IgD-negative memory B cell (primary cell): ENCODE measurements at regions not wholly inside any gene's neighbourhood (a gene's known extent, or its start where the extent isn't known, plus 50 kb on each side); places are given as distances from the start of the nearest gene placed in this dataset.

Experiments
- H3K27ac Mint-ChIP-seq, 3 donors: one replicate each; pipeline ENCODE4 v1.8.0; 2020 to 2022; ENCODE audit warnings: mild to moderate bottlenecking in 3 of 3, mixed read lengths in 3 of 3, moderate library complexity in 1 of 3
- H3K27me3 Mint-ChIP-seq: one replicate; pipeline ENCODE4 v1.8.0; 2021; ENCODE audit warnings: mixed read lengths
- H3K36me3 Mint-ChIP-seq: one replicate; pipeline ENCODE4 v1.8.0; 2020; ENCODE audit warnings: mild to moderate bottlenecking, mixed read lengths
- H3K4me1 Mint-ChIP-seq, 3 donors: one replicate each; pipeline ENCODE4 v1.8.0; 2020 to 2022; ENCODE audit warnings: mixed read lengths in 3 of 3, mild to moderate bottlenecking in 1 of 3
- H3K4me3 Mint-ChIP-seq, 4 donors: one replicate each; pipeline ENCODE4 v1.8.0; 2020 to 2022; ENCODE audit warnings: mild to moderate bottlenecking in 4 of 4, mixed read lengths in 4 of 4, moderate library complexity in 3 of 4
- H3K9me3 Mint-ChIP-seq, 3 donors: one replicate each; pipeline ENCODE4 v1.8.0; 2020 to 2021; ENCODE audit warnings: mixed read lengths in 3 of 3, mild to moderate bottlenecking in 1 of 3

- peaks cover 0 to 2% (median 0%) of the 10 kb centered on the region in 3 donors for H3K4me1 Mint-ChIP-seq
- H3K4me3 Mint-ChIP-seq: no peak overlapping the region
- peaks cover 1 to 7% (median 5%) of the 10 kb centered on the region in 3 donors for H3K9me3 Mint-ChIP-seq
- H3K27me3 Mint-ChIP-seq: no peaks in the 10 kb centered on the region
- no peak overlapping the region for H3K27ac Mint-ChIP-seq
- no peaks in the 10 kb centered on the region for H3K36me3 Mint-ChIP-seq
These were observed 600.8 kb upstream of the ARRDC3 start for GRCh38 chr5:91983869-91984268.

GRCh38 chr5:91978221-91978882, 595.2 kb upstream of the ARRDC3 start:
- H3K9me3 Mint-ChIP-seq: peaks cover 3 to 5% (median 5%) of the 10 kb centered on the region in 3 donors
- no peaks in the 10 kb centered on the region for H3K36me3 Mint-ChIP-seq
- H3K27me3 Mint-ChIP-seq: no peaks in the 10 kb centered on the region
- H3K27ac Mint-ChIP-seq: no peak overlapping the region
- H3K4me1 Mint-ChIP-seq: peaks cover 0 to 2% (median 0%) of the 10 kb centered on the region in 3 donors
- H3K4me3 Mint-ChIP-seq: no peak overlapping the region

DNA sequence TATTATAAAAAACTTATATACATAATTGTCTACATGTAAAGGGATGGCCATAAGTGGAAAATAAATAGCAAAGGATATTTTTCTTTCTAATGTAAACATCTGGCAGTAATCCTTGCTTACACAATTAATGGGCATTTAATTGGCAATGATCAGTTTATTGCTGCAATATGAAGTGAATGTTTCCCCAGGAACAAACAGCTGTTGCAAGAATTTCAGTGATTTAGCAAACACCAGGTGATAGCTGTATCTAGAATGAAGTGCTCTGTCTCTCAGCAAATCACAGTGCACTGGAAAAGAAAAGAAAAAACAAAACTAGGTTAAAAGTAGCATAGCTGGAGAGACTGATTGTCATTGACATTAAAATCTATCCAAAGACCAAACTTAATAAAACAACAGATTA, 594.5 kb upstream of the ARRDC3 start:
- Mint-ChIP-seq H3K27ac (no peak overlapping the region), H3K4me1 (peaks cover 0 to 2% (median 0%) of the 10 kb centered on the region in 3 donors), H3K9me3 (peaks cover 3 to 5% (median 5%) of the 10 kb centered on the region in 3 donors)

GRCh38 chr5:91976451-91976850, 593.3 kb upstream of the ARRDC3 start:
- Mint-ChIP-seq H3K9me3 (peaks cover 1 to 5% (median 2%) of the 10 kb centered on the region in 3 donors), H3K4me1 (peaks cover 0 to 2% (median 0%) of the 10 kb centered on the region in 3 donors), H3K27ac (no peak overlapping the region), H3K36me3 (no peaks in the 10 kb centered on the region), H3K27me3 (no peaks in the 10 kb centered on the region), H3K4me3 (no peak overlapping the region)

More for the DNA sequence above, 594.5 kb upstream of the ARRDC3 start:
- Mint-ChIP-seq H3K36me3 (no peaks in the 10 kb centered on the region), H3K4me3 (no peak overlapping the region), H3K27me3 (no peaks in the 10 kb centered on the region)

- no peak overlapping the region for H3K4me3 Mint-ChIP-seq
These were observed 580.0 kb upstream of the ARRDC3 start for GRCh38 chr5:91963166-91963565.

DNA sequence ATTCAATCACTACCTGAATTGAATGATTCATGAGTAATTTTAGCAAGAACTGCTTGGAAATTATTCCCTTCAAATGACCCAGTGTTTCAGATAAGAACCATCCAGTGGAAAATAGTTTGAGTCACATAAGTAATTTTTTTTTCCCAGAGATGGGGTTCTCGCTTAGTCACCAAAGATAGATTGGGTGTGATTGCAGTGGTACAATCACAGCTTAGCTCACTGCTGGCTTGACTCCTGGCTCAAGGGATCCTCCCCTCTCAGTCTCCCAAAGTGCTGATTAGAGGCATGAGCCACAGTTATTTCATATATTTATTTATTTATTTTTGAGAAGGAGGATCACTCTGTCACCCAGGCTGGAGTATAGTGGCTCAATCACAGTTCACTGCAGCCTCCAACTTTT, 574.5 kb upstream of the ARRDC3 start:
- Mint-ChIP-seq H3K27me3 (no peaks in the 10 kb centered on the region), H3K4me3 (no peak overlapping the region), H3K9me3 (peaks cover 0 to 6% (median 3%) of the 10 kb centered on the region in 3 donors), H3K36me3 (no peaks in the 10 kb centered on the region), H3K4me1 (no peaks in the 10 kb centered on the region), H3K27ac (no peak overlapping the region)

More at GRCh38 chr5:91963166-91963565, 580.0 kb upstream of the ARRDC3 start:
- no peaks in the 10 kb centered on the region for H3K4me1 Mint-ChIP-seq
- H3K9me3 Mint-ChIP-seq: peaks cover 2 to 13% (median 4%) of the 10 kb centered on the region in 3 donors
- no peaks in the 10 kb centered on the region for H3K27me3 Mint-ChIP-seq
- H3K27ac Mint-ChIP-seq: no peak overlapping the region
- no peaks in the 10 kb centered on the region for H3K36me3 Mint-ChIP-seq

DNA sequence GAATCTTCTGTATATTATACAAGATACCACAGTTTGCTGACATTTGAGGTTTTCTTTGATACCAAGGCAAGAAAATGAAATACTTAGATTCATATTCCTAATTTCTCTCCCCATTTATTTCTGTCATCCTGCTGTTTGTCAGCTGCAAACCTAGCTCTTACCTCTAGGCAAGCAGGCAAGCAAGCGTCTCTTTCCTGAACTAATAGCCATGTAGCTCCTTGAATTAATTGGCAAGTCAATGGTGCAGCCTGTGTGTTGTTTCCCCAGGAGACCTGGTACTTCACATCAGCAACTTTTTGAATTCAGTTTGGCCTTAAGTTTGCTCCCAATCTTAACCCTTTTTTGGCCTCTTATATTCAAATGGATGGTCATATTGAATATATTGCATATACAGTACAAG, 573.6 kb upstream of the ARRDC3 start:
- no peaks in the 10 kb centered on the region for H3K27me3 Mint-ChIP-seq
- H3K9me3 Mint-ChIP-seq: peaks cover 0 to 3% (median 0%) of the 10 kb centered on the region in 3 donors
- no peaks in the 10 kb centered on the region for H3K4me1 Mint-ChIP-seq
- H3K36me3 Mint-ChIP-seq: no peaks in the 10 kb centered on the region
- H3K27ac Mint-ChIP-seq: no peak overlapping the region
- H3K4me3 Mint-ChIP-seq: no peak overlapping the region

DNA sequence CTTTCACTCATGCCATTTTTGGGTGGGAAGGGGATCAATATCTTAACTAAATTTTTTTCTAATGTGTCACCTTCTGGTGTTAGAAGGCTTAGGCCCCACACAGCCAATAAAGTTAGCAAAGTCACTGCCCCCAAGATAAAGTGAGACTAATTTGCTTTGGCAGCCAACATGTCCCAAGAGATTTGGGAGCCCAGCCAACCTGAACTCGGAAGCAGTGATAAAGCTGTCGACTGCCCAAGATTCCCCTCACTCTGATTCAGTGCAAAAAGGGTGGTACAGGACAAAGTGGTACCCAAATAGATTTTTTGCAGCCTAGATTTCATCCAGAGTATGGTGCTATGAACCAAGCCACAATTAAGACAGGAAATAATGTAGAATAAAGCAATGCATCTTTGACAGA, 572.5 kb upstream of the ARRDC3 start:
- Mint-ChIP-seq H3K36me3 (no peaks in the 10 kb centered on the region), H3K27ac (no peak overlapping the region), H3K4me3 (no peak overlapping the region), H3K9me3 (peaks cover 0 to 3% (median 0%) of the 10 kb centered on the region in 3 donors), H3K4me1 (no peaks in the 10 kb centered on the region), H3K27me3 (no peaks in the 10 kb centered on the region)

DNA sequence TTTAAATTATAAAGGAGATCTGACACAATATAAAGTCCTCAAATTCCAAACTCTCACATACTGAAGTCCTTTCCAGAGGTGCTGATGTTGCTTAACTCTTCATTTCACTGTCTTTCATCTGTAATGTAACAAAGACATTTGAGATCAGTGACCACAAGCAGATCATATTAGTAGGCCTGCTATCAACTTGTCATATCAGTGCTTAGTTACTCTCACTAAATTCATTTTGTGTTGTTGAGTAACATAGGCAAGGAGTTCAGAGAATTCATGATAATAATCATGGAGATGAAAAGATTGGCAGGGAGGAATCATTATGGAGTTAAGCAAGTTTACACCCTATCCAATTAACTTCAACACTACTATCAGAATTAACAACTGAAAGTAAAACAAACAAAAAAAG, 571.0 kb upstream of the ARRDC3 start:
- Mint-ChIP-seq H3K9me3 (peaks cover 0 to 3% (median 2%) of the 10 kb centered on the region in 3 donors), H3K27ac (no peak overlapping the region), H3K27me3 (no peaks in the 10 kb centered on the region), H3K4me1 (no peaks in the 10 kb centered on the region), H3K4me3 (no peak overlapping the region), H3K36me3 (no peaks in the 10 kb centered on the region)

DNA sequence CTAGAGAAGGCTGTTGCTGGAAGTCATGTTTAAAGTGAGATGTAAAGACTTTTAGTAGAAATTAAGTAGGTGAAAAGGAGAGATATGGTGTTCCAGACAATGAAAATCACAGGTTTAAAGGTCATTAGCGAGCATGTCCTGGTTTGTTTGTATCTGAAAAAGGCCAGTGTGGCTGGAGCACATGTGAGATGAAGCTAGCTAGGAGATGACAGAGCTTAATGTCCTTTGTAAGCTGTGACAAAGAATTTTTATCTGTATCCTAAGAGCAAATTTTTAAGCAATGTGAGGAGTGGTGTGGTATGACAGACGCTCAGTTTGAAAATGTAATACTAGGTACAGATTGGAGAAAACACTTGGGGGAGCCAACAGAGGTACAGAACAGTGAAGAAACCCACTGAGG, 567.2 kb upstream of the ARRDC3 start:
- no peak overlapping the region for H3K27ac Mint-ChIP-seq
- H3K36me3 Mint-ChIP-seq: no peaks in the 10 kb centered on the region
- no peaks in the 10 kb centered on the region for H3K4me1 Mint-ChIP-seq
- peaks cover 2 to 5% (median 3%) of the 10 kb centered on the region in 3 donors for H3K9me3 Mint-ChIP-seq
- H3K4me3 Mint-ChIP-seq: no peak overlapping the region
- H3K27me3 Mint-ChIP-seq: no peaks in the 10 kb centered on the region

DNA sequence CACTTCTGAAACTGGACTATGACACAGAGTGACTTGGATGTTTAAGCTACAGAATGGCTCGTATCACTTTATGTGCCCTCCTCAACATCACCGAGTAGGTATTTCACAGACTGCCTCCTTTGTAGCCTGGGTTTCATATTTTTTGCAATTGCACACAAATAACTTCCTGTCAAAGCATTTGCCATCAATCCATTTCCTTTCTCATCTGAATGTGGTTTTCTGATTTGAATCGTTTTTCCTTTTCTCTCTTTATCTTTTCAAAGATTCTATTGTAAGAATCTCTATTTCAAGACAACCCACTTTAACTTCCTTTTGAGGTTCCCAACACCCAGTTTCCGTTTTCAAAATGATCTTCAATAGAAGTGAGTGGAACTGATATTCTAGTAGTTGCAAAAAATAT, 563.8 kb upstream of the ARRDC3 start:
- Mint-ChIP-seq H3K36me3 (no peaks in the 10 kb centered on the region), H3K4me3 (no peak overlapping the region), H3K4me1 (no peaks in the 10 kb centered on the region), H3K27ac (no peak overlapping the region), H3K9me3 (peaks cover 2 to 5% (median 2%) of the 10 kb centered on the region in 3 donors), H3K27me3 (no peaks in the 10 kb centered on the region)

GRCh38 chr5:91941588-91941987, 558.5 kb upstream of the ARRDC3 start:
- no peaks in the 10 kb centered on the region for H3K36me3 Mint-ChIP-seq
- H3K4me3 Mint-ChIP-seq: no peak overlapping the region
- H3K9me3 Mint-ChIP-seq: peaks cover 0 to 2% (median 0%) of the 10 kb centered on the region in 3 donors
- H3K4me1 Mint-ChIP-seq: no peaks in the 10 kb centered on the region
- H3K27ac Mint-ChIP-seq: no peak overlapping the region
- H3K27me3 Mint-ChIP-seq: no peaks in the 10 kb centered on the region

GRCh38 chr5:91938441-91938840, 555.3 kb upstream of the ARRDC3 start:
- Mint-ChIP-seq H3K27ac (no peak overlapping the region), H3K4me3 (no peak overlapping the region), H3K4me1 (no peaks in the 10 kb centered on the region), H3K36me3 (no peaks in the 10 kb centered on the region), H3K9me3 (no peaks in the 10 kb centered on the region), H3K27me3 (no peaks in the 10 kb centered on the region)

DNA sequence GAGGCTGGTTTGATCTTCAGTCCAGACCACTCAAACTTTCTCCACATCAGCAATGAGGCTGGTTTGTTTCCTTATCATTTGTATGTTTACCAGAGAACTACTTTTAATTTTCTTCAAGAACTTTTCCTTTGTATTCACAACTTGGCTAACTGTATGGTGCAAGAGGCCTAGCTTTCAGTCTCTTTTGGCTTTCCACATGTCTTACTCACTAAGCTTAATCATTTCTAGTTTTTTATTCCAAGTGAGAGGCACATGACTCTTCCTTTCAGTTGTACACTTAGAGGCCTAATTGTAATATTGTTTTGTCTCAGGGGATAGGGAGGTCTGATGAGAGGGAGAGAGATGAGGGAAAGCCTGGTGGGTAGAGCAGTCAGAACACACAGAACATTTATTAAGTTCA, 554.0 kb upstream of the ARRDC3 start:
- Mint-ChIP-seq H3K27ac (no peak overlapping the region), H3K4me1 (no peaks in the 10 kb centered on the region), H3K27me3 (no peaks in the 10 kb centered on the region)

DNA sequence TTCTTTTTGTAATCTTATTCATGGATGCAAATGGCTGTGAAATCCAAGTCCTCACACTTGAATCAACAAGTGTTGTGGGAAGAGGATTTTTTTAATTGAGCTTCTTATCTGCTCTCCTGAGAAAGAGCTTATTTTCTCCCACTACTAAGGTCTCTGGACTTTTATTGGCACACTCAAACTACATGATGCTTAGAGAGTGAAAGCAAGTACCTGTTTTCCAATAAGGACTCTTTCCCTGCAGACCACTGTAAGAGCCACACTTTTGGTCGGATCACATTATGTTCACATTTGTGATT, 546.4 kb upstream of the ARRDC3 start:
- no peak overlapping the region for H3K4me3 Mint-ChIP-seq
- H3K9me3 Mint-ChIP-seq: no peaks in the 10 kb centered on the region
- no peaks in the 10 kb centered on the region for H3K36me3 Mint-ChIP-seq
- no peak overlapping the region for H3K27ac Mint-ChIP-seq
- H3K4me1 Mint-ChIP-seq: no peaks in the 10 kb centered on the region
- no peaks in the 10 kb centered on the region for H3K27me3 Mint-ChIP-seq

More for the DNA sequence above, 554.0 kb upstream of the ARRDC3 start:
- Mint-ChIP-seq H3K9me3 (no peaks in the 10 kb centered on the region), H3K36me3 (no peaks in the 10 kb centered on the region), H3K4me3 (no peak overlapping the region)

DNA sequence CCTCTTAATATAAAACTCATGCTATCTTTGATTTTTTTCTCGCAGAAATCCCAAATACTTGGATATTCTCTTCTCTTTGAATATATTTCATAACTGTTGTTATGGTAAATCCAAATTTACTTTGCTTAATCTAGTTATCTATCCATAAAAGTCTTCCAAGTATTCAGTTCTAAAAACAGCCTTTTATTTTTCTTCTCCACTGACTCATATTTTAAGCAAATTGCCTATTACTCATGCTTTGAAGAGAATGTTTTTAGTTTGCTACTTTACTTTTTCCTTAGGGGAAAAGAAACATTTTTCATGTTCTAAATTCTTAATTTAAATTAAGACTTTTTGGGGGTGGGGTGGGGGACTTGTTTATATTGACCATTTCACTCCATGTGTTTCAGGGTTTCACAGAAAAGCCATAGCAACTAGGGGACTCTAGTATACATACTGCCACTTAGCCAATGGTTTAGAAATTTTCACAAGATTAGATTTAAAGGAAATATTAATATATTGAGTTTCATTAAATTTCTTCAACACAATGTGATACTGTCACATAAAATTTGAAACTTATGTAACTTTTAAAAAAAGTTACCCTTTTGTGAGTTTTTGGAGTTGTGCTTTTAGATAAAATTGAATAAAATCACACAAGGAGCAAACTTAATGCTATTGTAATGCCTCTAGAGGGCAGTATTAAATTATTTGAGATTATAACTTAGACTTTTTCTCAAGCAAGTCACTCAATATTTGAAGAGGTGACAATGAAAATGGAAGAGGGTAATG, 545.8 kb upstream of the ARRDC3 start:
- no peaks in the 10 kb centered on the region for H3K4me1 Mint-ChIP-seq

More for the DNA sequence above, 545.8 kb upstream of the ARRDC3 start:
- Mint-ChIP-seq H3K36me3 (no peaks in the 10 kb centered on the region), H3K27ac (no peak overlapping the region), H3K9me3 (no peaks in the 10 kb centered on the region), H3K27me3 (no peaks in the 10 kb centered on the region), H3K4me3 (no peak overlapping the region)
